IMR-90 (cell line): ENCODE measurements at regions not wholly inside any gene's neighbourhood (a gene's known extent, or its start where the extent isn't known, plus 50 kb on each side); places are given as distances from the start of the nearest gene placed in this dataset.

Experiments
- ATAC-seq: fragments of 200-7000 bp; cut with Tn5 transposase; 2 replicates; pipeline ENCODE4 v1.9.1; 2020; ENCODE audit warnings: low read depth, mild to moderate bottlenecking, moderate library complexity
- BruUV-seq: library from RNA; stranded (reverse); fragments of 400-500 nt; replicated peaks from 2 replicates; lab custom pipeline; 2021; lab: Mats Ljungman, UMichigan
- CTCF ChIA-PET: fragments of 300-600 bp; formaldehyde crosslinking; extraction: SDS; loops from one replicate; lab custom pipeline; 2021; ENCODE audit warnings: antibody characterized with exemption; lab: Yijun Ruan, JAX
- POLR2A ChIA-PET: fragments of 300-600 bp; sonication (Branson Sonifier 250); formaldehyde crosslinking; loops from one replicate; lab custom pipeline; 2022; ENCODE audit warnings: antibody characterized with exemption; ENCODE audit not compliant: unreplicated experiment; lab: Charles Lee
- DNase-seq: peaks from one replicate; pipeline ENCODE4 v3.0.0; 2013
- H2AFZ ChIP-seq: replicated peaks from 2 replicates; pipeline ENCODE3; 2013; ENCODE audit warnings: low read length, mild to moderate bottlenecking; ENCODE audit not compliant: poor library complexity
- H2AK5ac ChIP-seq: 2 replicates; pipeline ENCODE4 v1.6.1; 2013; ENCODE audit warnings: low read depth, low read length, inconsistent platforms
- H2AK9ac ChIP-seq: replicated peaks from 2 replicates; pipeline ENCODE3; 2013; ENCODE audit warnings: mild to moderate bottlenecking, low read depth, low read length, moderate library complexity; ENCODE audit not compliant: poor library complexity
- H2BK120ac ChIP-seq: 2 replicates; pipeline ENCODE4 v1.6.1; 2013; ENCODE audit warnings: low read depth, low read length, inconsistent platforms
- H2BK15ac ChIP-seq: 3 replicates; pipeline ENCODE4 v1.6.1; 2013; ENCODE audit warnings: low read depth, low read length, inconsistent platforms
- H2BK20ac ChIP-seq: 2 replicates; pipeline ENCODE4 v1.6.1; 2013; ENCODE audit warnings: low read depth, mild to moderate bottlenecking, inconsistent platforms, low read length, moderate library complexity
- H2BK5ac ChIP-seq: 2 replicates; pipeline ENCODE4 v1.6.1; 2013; ENCODE audit warnings: mild to moderate bottlenecking, low read depth, low read length, inconsistent platforms; ENCODE audit not compliant: poor library complexity, severe bottlenecking
- H3K14ac ChIP-seq: replicated peaks from 2 replicates; pipeline ENCODE4 v1.6.1; 2013; ENCODE audit warnings: low read depth, low read length, inconsistent platforms
- H3K18ac ChIP-seq: 2 replicates; pipeline ENCODE4 v1.6.1; 2013; ENCODE audit warnings: low read depth, low read length, control low read depth
- H3K23ac ChIP-seq: 2 replicates; pipeline ENCODE4 v1.6.1; 2013; ENCODE audit warnings: low read depth, low read length, inconsistent platforms
- H3K27ac ChIP-seq: 2 replicates; pipeline ENCODE4 v1.5.1; 2013; ENCODE audit warnings: mild to moderate bottlenecking, control low read depth, low read length; ENCODE audit not compliant: insufficient read depth
- H3K27me3 ChIP-seq: 2 replicates; pipeline ENCODE4 v1.6.1; 2013; ENCODE audit warnings: low read length; ENCODE audit not compliant: control insufficient read depth, insufficient read depth
- H3K36me3 ChIP-seq: 2 replicates; pipeline ENCODE4 v1.6.1; 2013; ENCODE audit warnings: low read length, mixed read lengths; ENCODE audit not compliant: control insufficient read depth, insufficient read depth
- H3K4ac ChIP-seq: 2 replicates; pipeline ENCODE4 v1.6.1; 2013; ENCODE audit warnings: low read depth, low read length, inconsistent platforms
- H3K4me1 ChIP-seq: 2 replicates; pipeline ENCODE4 v1.6.1; 2013; ENCODE audit warnings: low read length, mixed read lengths; ENCODE audit not compliant: control insufficient read depth, insufficient read depth
- H3K4me2 ChIP-seq: 2 replicates; pipeline ENCODE4 v1.6.1; 2013; ENCODE audit warnings: low read depth, mild to moderate bottlenecking, control low read depth, low read length, moderate library complexity
- H3K4me3 ChIP-seq: 2 replicates; pipeline ENCODE4 v1.5.1; 2013; ENCODE audit warnings: low read depth, mild to moderate bottlenecking, control low read depth, low read length, moderate library complexity; ENCODE audit not compliant: insufficient read depth
- H3K56ac ChIP-seq: 2 replicates; pipeline ENCODE4 v1.6.1; 2013; ENCODE audit warnings: low read length, inconsistent platforms; ENCODE audit not compliant: insufficient read depth; ENCODE audit errors: extremely low read depth
- H3K79me1 ChIP-seq, 2 experiments: 2 replicates each; pipeline ENCODE4 v1.6.1; 2013; ENCODE audit warnings: low read length in 2 of 2, inconsistent platforms in 1 of 2, low read depth in 1 of 2
- H3K9ac ChIP-seq: 2 replicates; pipeline ENCODE4 v1.6.1; 2013; ENCODE audit warnings: low read depth, low read length, control low read depth
- H3K9me1 ChIP-seq: 2 replicates; pipeline ENCODE4 v1.6.1; 2013; ENCODE audit warnings: low read length, inconsistent platforms; ENCODE audit not compliant: insufficient read depth
- H3K9me3 ChIP-seq: 2 replicates; pipeline ENCODE4 v1.6.1; 2013; ENCODE audit warnings: low read length; ENCODE audit not compliant: control insufficient read depth, insufficient read depth
- H4K20me1 ChIP-seq: 2 replicates; pipeline ENCODE4 v1.6.1; 2013; ENCODE audit warnings: low read length, inconsistent platforms; ENCODE audit not compliant: insufficient read depth
- H4K5ac ChIP-seq: 2 replicates; pipeline ENCODE4 v1.6.1; 2013; ENCODE audit warnings: mild to moderate bottlenecking, low read depth, low read length, control low read depth
- H4K8ac ChIP-seq, 2 experiments: 2 replicates each; pipeline ENCODE4 v1.6.1; 2013; ENCODE audit warnings: low read depth in 2 of 2, low read length in 2 of 2, control low read depth in 1 of 2, inconsistent platforms in 1 of 2
- H4K91ac ChIP-seq: 2 replicates; pipeline ENCODE4 v1.6.1; 2013; ENCODE audit warnings: low read depth, low read length, inconsistent platforms; ENCODE audit not compliant: insufficient read depth
- BHLHE40 ChIP-seq: fragments of 150-350 bp; IDR thresholded peaks from 2 replicates; pipeline ENCODE4 v1.6.1; 2016; ENCODE audit warnings: mild to moderate bottlenecking, low read depth, low read length
- CEBPB ChIP-seq: IDR thresholded peaks from 2 replicates; pipeline ENCODE4 v1.6.1; 2012; ENCODE audit warnings: low read depth, low read length, improper control_type of control experiment
- CHD1 ChIP-seq: IDR thresholded peaks from 2 replicates; pipeline ENCODE4 v1.6.1; 2012; ENCODE audit warnings: low read depth, low read length, improper control_type of control experiment
- FOS ChIP-seq: fragments of 150-350 bp; IDR thresholded peaks from 2 replicates; pipeline ENCODE4 v1.6.1; 2016; ENCODE audit warnings: low read depth, low read length
- MAFK ChIP-seq: IDR thresholded peaks from 2 replicates; pipeline ENCODE4 v1.6.1; 2012; ENCODE audit warnings: low read depth, low read length, improper control_type of control experiment
- MAZ ChIP-seq: IDR thresholded peaks from 2 replicates; pipeline ENCODE4 v1.6.1; 2012; ENCODE audit warnings: low read depth, mild to moderate bottlenecking, low read length, improper control_type of control experiment, moderate library complexity, borderline replicate concordance
- MXI1 ChIP-seq: IDR thresholded peaks from 2 replicates; pipeline ENCODE4 v1.6.1; 2012; ENCODE audit warnings: low read depth, mild to moderate bottlenecking, low read length, moderate library complexity, borderline replicate concordance
- NFE2L2 ChIP-seq: fragments of 150-350 bp; IDR thresholded peaks from 2 replicates; pipeline ENCODE4 v1.6.1; 2016; ENCODE audit warnings: low read depth, mild to moderate bottlenecking, low read length
- POLR2A ChIP-seq: IDR thresholded peaks from 2 replicates; pipeline ENCODE4 v1.6.1; 2012; ENCODE audit warnings: mild to moderate bottlenecking, low read depth, low read length
- RAD21 ChIP-seq: IDR thresholded peaks from 2 replicates; pipeline ENCODE4 v1.6.1; 2012; ENCODE audit warnings: low read length, improper control_type of control experiment
- RCOR1 ChIP-seq: IDR thresholded peaks from 2 replicates; pipeline ENCODE4 v1.6.1; 2012; ENCODE audit warnings: mild to moderate bottlenecking, low read length, improper control_type of control experiment; ENCODE audit not compliant: insufficient replicate concordance
- RFX5 ChIP-seq: IDR thresholded peaks from 2 replicates; pipeline ENCODE4 v1.8.0; 2012; ENCODE audit warnings: low read depth, mild to moderate bottlenecking, low read length, moderate library complexity
- SMC3 ChIP-seq: fragments of 150-350 bp; IDR thresholded peaks from 2 replicates; pipeline ENCODE4 v1.6.1; 2016; ENCODE audit warnings: low read depth, mild to moderate bottlenecking, antibody characterized with exemption, low read length, moderate library complexity
- WGBS, 2 experiments: methylation state at CpG; one replicate each; pipeline versions ENCODE4 v1.1.5 to v1.1.7; 2013; ENCODE audit warnings: missing lambda C conversion rate in 2 of 2; ENCODE audit not compliant: insufficient read length in 1 of 2; ENCODE audit errors: extremely low coverage in 2 of 2; 5-methylcytosine and 5-hydroxymethylcytosine counted together
- dilution Hi-C: fragments of 300-500 bp; cut with HindIII; formaldehyde crosslinking; loops from one replicate; pipeline ENCODE4 v1.14.3; 2018; ENCODE audit warnings: low sequenced_read_pairs; ENCODE audit not compliant: unreplicated experiment
- in situ Hi-C: fragments of 300-500 bp; cut with MboI; formaldehyde crosslinking; loops from 3 replicates; pipeline ENCODE4 v1.14.3; 2019; ENCODE audit warnings: low sequenced_read_pairs, inconsistent platforms, mixed read lengths
- intact Hi-C: fragments of 100-400 bp; cut with micrococcal nuclease; formaldehyde crosslinking; loops from 2 replicates; pipeline ENCODE4 v1.10.0; 2022
- TF ChIP-seq, protein P1 (sequence below): fragments of 150-350 bp; IDR thresholded peaks from 2 replicates; pipeline ENCODE4 v1.6.1; 2016; ENCODE audit warnings: low read depth, mild to moderate bottlenecking, low read length, moderate library complexity, borderline replicate concordance
- TF ChIP-seq, protein P2 (sequence below): fragments of 150-350 bp; IDR thresholded peaks from 2 replicates; pipeline ENCODE4 v1.6.1; 2017; ENCODE audit warnings: mild to moderate bottlenecking, antibody characterized with exemption, low read length, low read depth
- TF ChIP-seq, protein P3 (sequence below): conservative IDR thresholded peaks from 2 replicates; pipeline ENCODE4 v1.5.1; 2012; ENCODE audit warnings: mild to moderate bottlenecking, low read depth, low read length, improper control_type of control experiment

DNA sequence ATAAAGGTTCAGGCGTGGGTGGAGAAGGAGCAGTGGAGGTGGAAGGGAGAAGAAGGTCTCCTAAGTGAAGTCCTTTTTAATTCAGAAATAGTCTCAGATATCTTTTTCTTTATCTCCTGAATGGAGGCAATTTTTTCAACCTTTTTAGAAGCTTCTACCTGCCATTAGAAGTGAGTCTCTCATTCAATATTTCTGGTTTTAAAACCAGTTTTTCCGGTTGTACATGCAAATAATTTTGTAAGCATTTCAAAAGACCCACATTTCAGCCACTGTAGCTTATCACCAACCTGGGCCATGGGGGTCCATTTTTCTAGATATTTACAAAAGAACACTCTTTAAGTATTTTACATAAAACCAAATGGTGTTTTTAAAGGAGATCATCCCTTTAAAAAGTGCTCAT is 1280.2 kb downstream of the NCAM2 start:
- no peak overlapping the region for H2AFZ ChIP-seq
- H3K9ac ChIP-seq = no peak overlapping the region
- no peak overlapping the region for H2AK9ac ChIP-seq
- no peak overlapping the region for H4K5ac ChIP-seq
- no peak overlapping the region for H3K18ac ChIP-seq
- H4K8ac ChIP-seq = no peak overlapping the region
- WGBS, 2 experiments = no CpG with 5 or more reads among the region's 2 CpGs
- H3K56ac ChIP-seq = no peak overlapping the region
- in situ Hi-C loops = no loop called here
- no peak overlapping the region for H3K4ac ChIP-seq
- no peak overlapping the region for H3K4me3 ChIP-seq
- H3K14ac ChIP-seq = no peak overlapping the region
- peaks cover 2% of the 10 kb centered on the region for H3K9me3 ChIP-seq
- H2AK5ac ChIP-seq = no peak overlapping the region
- POLR2A ChIA-PET = interaction anchor here (0.6 kb wide), 1 partner anchor 1615 kb away, joined by 3 read pairs; no protein-coding TSS in a partner anchor
- H3K9me1 ChIP-seq = no peaks in the 10 kb centered on the region
- H3K79me1 ChIP-seq = no peaks in the 10 kb centered on the region
- no peaks in the 10 kb centered on the region for H3K4me1 ChIP-seq
- ATAC-seq = no peak
- intact Hi-C loops = no loop called here
- no peak overlapping the region for H3K23ac ChIP-seq
- no peak overlapping the region for H2BK120ac ChIP-seq
- H3K27me3 ChIP-seq = no peaks in the 10 kb centered on the region
- H4K91ac ChIP-seq = no peak overlapping the region
- TF ChIP-seq CEBPB (no peak), MAZ (no peak), NFE2L2 (no peak), RCOR1 (no peak), RAD21 (no peak), FOS (no peak), MAFK (no peak), POLR2A (no peak), SMC3 (no peak), RFX5 (no peak), BHLHE40 (no peak), CHD1 (no peak), MXI1 (no peak)
- TF ChIP-seq, protein P1, sequence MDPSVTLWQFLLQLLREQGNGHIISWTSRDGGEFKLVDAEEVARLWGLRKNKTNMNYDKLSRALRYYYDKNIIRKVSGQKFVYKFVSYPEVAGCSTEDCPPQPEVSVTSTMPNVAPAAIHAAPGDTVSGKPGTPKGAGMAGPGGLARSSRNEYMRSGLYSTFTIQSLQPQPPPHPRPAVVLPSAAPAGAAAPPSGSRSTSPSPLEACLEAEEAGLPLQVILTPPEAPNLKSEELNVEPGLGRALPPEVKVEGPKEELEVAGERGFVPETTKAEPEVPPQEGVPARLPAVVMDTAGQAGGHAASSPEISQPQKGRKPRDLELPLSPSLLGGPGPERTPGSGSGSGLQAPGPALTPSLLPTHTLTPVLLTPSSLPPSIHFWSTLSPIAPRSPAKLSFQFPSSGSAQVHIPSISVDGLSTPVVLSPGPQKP = no peak
- TF ChIP-seq, protein P2, sequence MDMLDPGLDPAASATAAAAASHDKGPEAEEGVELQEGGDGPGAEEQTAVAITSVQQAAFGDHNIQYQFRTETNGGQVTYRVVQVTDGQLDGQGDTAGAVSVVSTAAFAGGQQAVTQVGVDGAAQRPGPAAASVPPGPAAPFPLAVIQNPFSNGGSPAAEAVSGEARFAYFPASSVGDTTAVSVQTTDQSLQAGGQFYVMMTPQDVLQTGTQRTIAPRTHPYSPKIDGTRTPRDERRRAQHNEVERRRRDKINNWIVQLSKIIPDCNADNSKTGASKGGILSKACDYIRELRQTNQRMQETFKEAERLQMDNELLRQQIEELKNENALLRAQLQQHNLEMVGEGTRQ = no peak
- TF ChIP-seq, protein P3, sequence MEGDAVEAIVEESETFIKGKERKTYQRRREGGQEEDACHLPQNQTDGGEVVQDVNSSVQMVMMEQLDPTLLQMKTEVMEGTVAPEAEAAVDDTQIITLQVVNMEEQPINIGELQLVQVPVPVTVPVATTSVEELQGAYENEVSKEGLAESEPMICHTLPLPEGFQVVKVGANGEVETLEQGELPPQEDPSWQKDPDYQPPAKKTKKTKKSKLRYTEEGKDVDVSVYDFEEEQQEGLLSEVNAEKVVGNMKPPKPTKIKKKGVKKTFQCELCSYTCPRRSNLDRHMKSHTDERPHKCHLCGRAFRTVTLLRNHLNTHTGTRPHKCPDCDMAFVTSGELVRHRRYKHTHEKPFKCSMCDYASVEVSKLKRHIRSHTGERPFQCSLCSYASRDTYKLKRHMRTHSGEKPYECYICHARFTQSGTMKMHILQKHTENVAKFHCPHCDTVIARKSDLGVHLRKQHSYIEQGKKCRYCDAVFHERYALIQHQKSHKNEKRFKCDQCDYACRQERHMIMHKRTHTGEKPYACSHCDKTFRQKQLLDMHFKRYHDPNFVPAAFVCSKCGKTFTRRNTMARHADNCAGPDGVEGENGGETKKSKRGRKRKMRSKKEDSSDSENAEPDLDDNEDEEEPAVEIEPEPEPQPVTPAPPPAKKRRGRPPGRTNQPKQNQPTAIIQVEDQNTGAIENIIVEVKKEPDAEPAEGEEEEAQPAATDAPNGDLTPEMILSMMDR = no peak
- DNase-seq = no peak
- BruUV-seq = no TSS peak
- H2BK5ac ChIP-seq = no peak overlapping the region
- CTCF ChIA-PET = no interaction called here
- no peak overlapping the region for H3K4me2 ChIP-seq
- dilution Hi-C loops = no loop called here
- no peak overlapping the region for H2BK20ac ChIP-seq
- H3K27ac ChIP-seq = no peak overlapping the region
- H3K36me3 ChIP-seq = no peaks in the 10 kb centered on the region
- no peaks in the 10 kb centered on the region for H4K20me1 ChIP-seq
- H2BK15ac ChIP-seq = no peak overlapping the region
